OCI-LY7 (cell line): ENCODE measurements at regions not wholly inside any gene's neighbourhood (a gene's known extent, or its start where the extent isn't known, plus 50 kb on each side); places are given as distances from the start of the nearest gene placed in this dataset.
"Not testable (repeated sequence)": the region's sequence is repeated elsewhere in the genome, so short reads cannot be mapped to it uniquely, and the experiment has no call there.

Experiments used
- BruUV-seq: library from RNA; stranded (reverse); fragments of 400-500 nt; replicated peaks from 2 replicates; lab custom pipeline; 2021; lab: Mats Ljungman, UMichigan
- CTCF ChIA-PET: fragments of 300-600 bp; sonication (Branson Sonifier 250); formaldehyde crosslinking; loops from one replicate; lab custom pipeline; 2022; ENCODE audit warnings: antibody characterized with exemption; ENCODE audit not compliant: unreplicated experiment; lab: Charles Lee
- POLR2A ChIA-PET: fragments of 300-600 bp; sonication (Branson Sonifier 250); formaldehyde crosslinking; loops from one replicate; lab custom pipeline; 2022; ENCODE audit warnings: antibody characterized with exemption; lab: Charles Lee
- DNase-seq: peaks from one replicate; pipeline ENCODE4 v3.0.0-alpha.2; 2015; ENCODE audit warnings: low spot score
- H2AFZ ChIP-seq: fragments of 200-600 bp; sonication (generic), shearing (Covaris generic); 2 replicates; pipeline ENCODE4 v1.6.1; 2014; ENCODE audit warnings: mild to moderate bottlenecking, antibody characterized with exemption, low read length, moderate library complexity
- H3K27ac ChIP-seq: fragments of 200-600 bp; sonication (generic); 2 replicates; pipeline ENCODE4 v1.5.1; 2014; ENCODE audit warnings: mixed run types, low read depth, mild to moderate bottlenecking, moderate library complexity, low read length, inconsistent platforms; ENCODE audit not compliant: poor library complexity, severe bottlenecking
- H3K36me3 ChIP-seq: fragments of 200-600 bp; sonication (generic); 2 replicates; pipeline ENCODE4 v1.6.1; 2014; ENCODE audit warnings: mild to moderate bottlenecking, antibody characterized with exemption, low read length, moderate library complexity, mixed read lengths; ENCODE audit not compliant: insufficient read depth
- H3K4me1 ChIP-seq: fragments of 200-600 bp; sonication (generic); 2 replicates; pipeline ENCODE4 v1.5.1; 2014; ENCODE audit warnings: mild to moderate bottlenecking, low read length; ENCODE audit not compliant: insufficient read depth, poor library complexity, severe bottlenecking
- H3K4me2 ChIP-seq: fragments of 200-600 bp; sonication (generic); 2 replicates; pipeline ENCODE4 v1.6.1; 2014; ENCODE audit warnings: mild to moderate bottlenecking, low read length
- H3K4me3 ChIP-seq: fragments of 200-600 bp; sonication (generic); 2 replicates; pipeline ENCODE4 v1.5.1; 2014; ENCODE audit warnings: mild to moderate bottlenecking, low read depth, low read length; ENCODE audit not compliant: poor library complexity, severe bottlenecking
- H3K79me2 ChIP-seq: fragments of 200-600 bp; sonication (generic); 2 replicates; pipeline ENCODE4 v1.6.1; 2016; ENCODE audit warnings: low read depth, mild to moderate bottlenecking, low read length, moderate library complexity, mixed read lengths; ENCODE audit not compliant: insufficient read depth
- H3K9me2 ChIP-seq: fragments of 200-600 bp; sonication (generic); 2 replicates; pipeline ENCODE4 v1.6.1; 2016; ENCODE audit warnings: mild to moderate bottlenecking, low read length, mixed read lengths; ENCODE audit not compliant: insufficient read depth
- H3K9me3 ChIP-seq: fragments of 200-600 bp; sonication (generic); 2 replicates; pipeline ENCODE4 v1.6.1; 2014; ENCODE audit warnings: mild to moderate bottlenecking, mixed run types, low read length, mixed read lengths
- H4K20me1 ChIP-seq: fragments of 200-600 bp; sonication (generic); 2 replicates; pipeline ENCODE4 v1.6.1; 2014; ENCODE audit warnings: mild to moderate bottlenecking, antibody characterized with exemption, low read length, moderate library complexity, mixed read lengths; ENCODE audit not compliant: insufficient read depth
- CTCF ChIP-seq: fragments of 200-600 bp; sonication (generic); conservative IDR thresholded peaks from 2 replicates; pipeline ENCODE4 v1.5.1; 2014; ENCODE audit warnings: mild to moderate bottlenecking, antibody characterized with exemption, low read length, moderate library complexity, mixed read lengths
- EZH2phosphoT487 ChIP-seq: fragments of 200-600 bp; sonication (generic); IDR thresholded peaks from 2 replicates; pipeline ENCODE4 v1.6.1; 2018; ENCODE audit warnings: low read depth, borderline replicate concordance, mild to moderate bottlenecking, mixed run types, antibody characterized with exemption, low read length, moderate library complexity, mixed read lengths
- intact Hi-C: fragments of 100-400 bp; cut with micrococcal nuclease; formaldehyde crosslinking; loops from one replicate; pipeline ENCODE4 v1.10.0; 2022; ENCODE audit not compliant: unreplicated experiment

GRCh38 chr20:22846863-22847262 lies 188.2 kb upstream of the SSTR4 start:
- Histone ChIP-seq H3K4me2 (no peak overlapping the region), H3K9me3 (no peaks in the 10 kb centered on the region), H3K4me1 (no peaks in the 10 kb centered on the region), H3K4me3 (no peak overlapping the region), H4K20me1 (no peaks in the 10 kb centered on the region), H3K9me2 (no peaks in the 10 kb centered on the region), H3K36me3 (no peaks in the 10 kb centered on the region), H3K27ac (no peak overlapping the region), H3K79me2 (no peaks in the 10 kb centered on the region), H2AFZ (no peak overlapping the region)
- DNase-seq = no peak
- intact Hi-C loops = no loop called here
- no TSS peak for BruUV-seq
- TF ChIP-seq CTCF (no peak), EZH2phosphoT487 (no peak)
- ChIA-PET CTCF (no interaction called here), POLR2A (no interaction called here)

GRCh38 chr20:22848364-22848763 lies 186.7 kb upstream of the SSTR4 start:
- POLR2A ChIA-PET = no interaction called here
- Histone ChIP-seq H3K36me3 (no peaks in the 10 kb centered on the region), H4K20me1 (no peaks in the 10 kb centered on the region), H2AFZ (no peak overlapping the region), H3K4me3 (no peak overlapping the region), H3K9me2 (no peaks in the 10 kb centered on the region), H3K9me3 (no peaks in the 10 kb centered on the region), H3K27ac (no peak overlapping the region), H3K4me2 (no peak overlapping the region), H3K4me1 (no peaks in the 10 kb centered on the region), H3K79me2 (no peaks in the 10 kb centered on the region)
- TF ChIP-seq EZH2phosphoT487 (no peak), CTCF (no peak)
- no peak for DNase-seq
- no TSS peak for BruUV-seq
- intact Hi-C loops = no loop called here
- CTCF ChIA-PET = no interaction called here

GRCh38 chr20:22851679-22852346 lies 183.3 kb upstream of the SSTR4 start:
- H4K20me1 ChIP-seq, H3K9me3 ChIP-seq, H3K36me3 ChIP-seq, H3K4me2 ChIP-seq, POLR2A ChIA-PET, H2AFZ ChIP-seq, H3K4me3 ChIP-seq, intact Hi-C loops, H3K4me1 ChIP-seq, BruUV-seq, H3K27ac ChIP-seq, CTCF ChIA-PET, H3K9me2 ChIP-seq, H3K79me2 ChIP-seq: not testable (repeated sequence)
- TF ChIP-seq CTCF = peak; percentile 69
- DNase-seq = peak; percentile 11
